Esophagus muscularis mucosa (tissue), 4 donors: ENCODE measurements at regions not wholly inside any gene's neighbourhood (a gene's known extent, or its start where the extent isn't known, plus 50 kb on each side); places are given as distances from the start of the nearest gene placed in this dataset.

ENCODE experiments used
- CTCF ChIP-seq, 3 experiments: fragments of 200-600 bp in 2 of 3; fragments of 450-650 bp in 1 of 3; sonication (generic) in 2 of 3; IDR thresholded peaks; one replicate each; pipeline ENCODE4 v1.5.1; 2017 to 2019; ENCODE audit warnings: antibody characterized with exemption in 3 of 3, mild to moderate bottlenecking in 2 of 3, moderate library complexity in 1 of 3
- EP300 ChIP-seq: sonication (generic); formaldehyde crosslinking; IDR thresholded peaks from one replicate; pipeline ENCODE4 v1.6.1; 2017; ENCODE audit warnings: antibody characterized with exemption
- POLR2A ChIP-seq: fragments of 450-650 bp; IDR thresholded peaks from one replicate; pipeline ENCODE4 v1.6.1; 2017; ENCODE audit warnings: antibody characterized with exemption, moderate library complexity, mild to moderate bottlenecking, low read depth
- POLR2AphosphoS5 ChIP-seq, 2 donors: sonication (generic); formaldehyde crosslinking; IDR thresholded peaks; one replicate each; pipeline ENCODE4 v1.6.1; 2017; ENCODE audit warnings: antibody characterized with exemption in 2 of 2

- TF ChIP-seq CTCF (IDR thresholded peaks at IDR 0.05) (no peak), POLR2A (no peak), EP300 (no peak), POLR2AphosphoS5 (IDR thresholded peaks at IDR 0.05) (no peak)
Observed at GRCh38 chr10:1874533-1874932, 137.2 kb upstream of the ADARB2 start.
